GM06990 (cell line): ENCODE measurements at regions not wholly inside any gene's neighbourhood (a gene's known extent, or its start where the extent isn't known, plus 50 kb on each side); places are given as distances from the start of the nearest gene placed in this dataset.

Experiments
- DNase-seq: peaks from one replicate; pipeline ENCODE4 v3.0.0-alpha.2; 2011; ENCODE audit not compliant: insufficient read length; ENCODE audit errors: extremely low read depth
- H3K27me3 ChIP-seq: replicated peaks from 2 replicates; pipeline ENCODE4 v1.6.0; 2011; ENCODE audit warnings: low read length; ENCODE audit not compliant: control insufficient read depth, insufficient read depth
- H3K36me3 ChIP-seq: 2 replicates; pipeline ENCODE4 v1.5.1; 2011; ENCODE audit warnings: low read length; ENCODE audit not compliant: control insufficient read depth, insufficient read depth
- H3K4me3 ChIP-seq: replicated peaks from 2 replicates; pipeline ENCODE4 v1.5.1; 2011; ENCODE audit warnings: low read depth, mild to moderate bottlenecking, control low read depth, low read length
- CTCF ChIP-seq: IDR thresholded peaks from 2 replicates; pipeline ENCODE4 v1.5.1; 2011; ENCODE audit warnings: low read length, control low read depth, mild to moderate bottlenecking, inconsistent platforms; ENCODE audit not compliant: insufficient read depth, poor library complexity, severe bottlenecking

GRCh38 chr19:27759896-27760295, 1453.1 kb downstream of the UQCRFS1 start:
- H3K36me3 ChIP-seq, result no peaks in the 10 kb centered on the region
- TF ChIP-seq CTCF, result no peak
- no peaks in the 10 kb centered on the region for H3K27me3 ChIP-seq
- no peak overlapping the region for H3K4me3 ChIP-seq
- no peak for DNase-seq

- no peak for DNase-seq
- no peaks in the 10 kb centered on the region for H3K36me3 ChIP-seq
- H3K27me3 ChIP-seq, result no peaks in the 10 kb centered on the region
- H3K4me3 ChIP-seq, result no peak overlapping the region
- TF ChIP-seq CTCF, result no peak
Observed at GRCh38 chr19:27758626-27759505, 1454.1 kb downstream of the UQCRFS1 start.

- no peak for TF ChIP-seq CTCF
- H3K27me3 ChIP-seq, result no peaks in the 10 kb centered on the region
- DNase-seq, result no peak
- no peaks in the 10 kb centered on the region for H3K36me3 ChIP-seq
- no peak overlapping the region for H3K4me3 ChIP-seq
Observed at GRCh38 chr19:27754700-27755099, 1458.3 kb downstream of the UQCRFS1 start.

GRCh38 chr19:27753622-27754021, 1459.3 kb downstream of the UQCRFS1 start:
- Histone ChIP-seq H3K27me3 (no peaks in the 10 kb centered on the region), H3K4me3 (no peak overlapping the region), H3K36me3 (no peaks in the 10 kb centered on the region)
- DNase-seq, result no peak
- TF ChIP-seq CTCF, result no peak

- Histone ChIP-seq H3K36me3 (no peaks in the 10 kb centered on the region), H3K27me3 (no peaks in the 10 kb centered on the region), H3K4me3 (no peak overlapping the region)
- TF ChIP-seq CTCF, result no peak
- no peak for DNase-seq
Observed at GRCh38 chr19:27752530-27753184, 1460.3 kb downstream of the UQCRFS1 start.
